Psoas muscle (tissue), 7 donors: ENCODE measurements at regions not wholly inside any gene's neighbourhood (a gene's known extent, or its start where the extent isn't known, plus 50 kb on each side); places are given as distances from the start of the nearest gene placed in this dataset.

Source experiments
- ATAC-seq, 4 donors: fragments of 200-7000 bp; cut with Tn5 transposase; one replicate each; pipeline ENCODE4 v1.9.1; 2020; ENCODE audit warnings: moderate library complexity in 3 of 4, mild to moderate bottlenecking in 2 of 4
- DNase-seq, 2 donors: peaks; one replicate each; pipeline ENCODE4 v3.0.0-alpha.2; 2020
- H3K27ac ChIP-seq: fragments of 200-600 bp; one replicate; pipeline ENCODE4 v1.8.0; 2022
- H3K27me3 ChIP-seq, 3 donors: fragments of 200-600 bp in 1 of 3; one replicate each; pipeline versions ENCODE4 v1.6.1 to v1.8.0; 2013 to 2022; ENCODE audit warnings: low read length in 2 of 3, mild to moderate bottlenecking in 2 of 3, moderate library complexity in 1 of 3; ENCODE audit not compliant: insufficient read depth in 3 of 3
- H3K36me3 ChIP-seq, 2 donors: fragments of 200-600 bp in 1 of 2; one replicate each; pipeline versions ENCODE4 v1.6.1 to v1.8.0; 2013 to 2022; ENCODE audit warnings: low read depth in 1 of 2, mild to moderate bottlenecking in 1 of 2, moderate library complexity in 1 of 2; ENCODE audit not compliant: insufficient read depth in 1 of 2
- H3K4me1 ChIP-seq: fragments of 200-600 bp; one replicate; pipeline ENCODE4 v1.8.0; 2022
- H3K4me3 ChIP-seq: fragments of 200-600 bp; one replicate; pipeline ENCODE4 v1.8.0; 2022; ENCODE audit warnings: mild to moderate bottlenecking
- H3K9me3 ChIP-seq: fragments of 200-600 bp; one replicate; pipeline ENCODE4 v1.8.0; 2022
- CTCF ChIP-seq: fragments of 200-600 bp; IDR thresholded peaks from one replicate; pipeline ENCODE4 v1.8.0; 2022; ENCODE audit warnings: antibody characterized with exemption
- WGBS, 3 donors: extraction: QIAGEN DNeasy Blood & Tissue Kit; methylation state at CpG; one replicate each; pipeline versions ENCODE4 v1.1.6 to v1.1.7; 2013; 5-methylcytosine and 5-hydroxymethylcytosine counted together
- intact Hi-C, 2 donors: fragments of 100-400 bp; cut with DNase I; formaldehyde crosslinking; loops; one replicate each; pipeline versions ENCODE4 v1.11.0 to v1.14.2; 2022
- donor health status: healthy with polysubstance abuse.
- donor health status: DM: no; HTN: no; CAD: no; lungs with moderate emphysema.
- donor health status: Bipolar disorder and iron deficiency.
- donor health status: healthy.
- donor health status: DM: yes; HTN: yes; CAD: no.
- donor health status: DM: no; HTN: no; CAD: no.
- donor health status: DM: yes; HTN: yes; CAD: no.

GRCh38 chr14:83958359-83958758, 1571.6 kb upstream of the FLRT2 start:
- no peak for TF ChIP-seq CTCF
- Histone ChIP-seq H3K4me3 (no peak overlapping the region), H3K4me1 (no peaks in the 10 kb centered on the region), H3K27me3 (no peaks in the 10 kb centered on the region), H3K9me3 (no peaks in the 10 kb centered on the region), H3K36me3 (no peaks in the 10 kb centered on the region), H3K27ac (no peak overlapping the region)
- 93 to 97% (median 97%) methylated on average over 1 of the region's 1 CpG for WGBS, 3 donors
- DNase-seq = no peak
- no peak for ATAC-seq
- intact Hi-C loops = no loop called here

GRCh38 chr14:83960832-83961512, 1569.0 kb upstream of the FLRT2 start:
- H3K36me3 ChIP-seq = no peaks in the 10 kb centered on the region
- DNase-seq (no peak), ATAC-seq (no peak)
- H3K4me1 ChIP-seq = no peaks in the 10 kb centered on the region
- H3K27me3 ChIP-seq = no peaks in the 10 kb centered on the region
- intact Hi-C loops = no loop called here
- WGBS, 3 donors = 15 to 26% (median 20%) methylated on average over 2 of the region's 2 CpGs
- TF ChIP-seq CTCF = no peak
- no peaks in the 10 kb centered on the region for H3K9me3 ChIP-seq
- no peak overlapping the region for H3K27ac ChIP-seq
- H3K4me3 ChIP-seq = no peak overlapping the region

GRCh38 chr14:83969998-83970397, 1559.9 kb upstream of the FLRT2 start:
- H3K9me3 ChIP-seq = no peaks in the 10 kb centered on the region

GRCh38 chr14:83972631-83973030, 1557.3 kb upstream of the FLRT2 start:
- no peaks in the 10 kb centered on the region for H3K27me3 ChIP-seq
- H3K4me3 ChIP-seq = no peak overlapping the region
- no peak for TF ChIP-seq CTCF
- DNase-seq (no peak), ATAC-seq (no peak)
- H3K27ac ChIP-seq = no peak overlapping the region
- H3K4me1 ChIP-seq = no peaks in the 10 kb centered on the region
- intact Hi-C loops = no loop called here
- WGBS, 3 donors = 57 to 68% (median 59%) methylated on average over 3 of the region's 3 CpGs
- no peaks in the 10 kb centered on the region for H3K36me3 ChIP-seq
- H3K9me3 ChIP-seq = no peaks in the 10 kb centered on the region

More at GRCh38 chr14:83969998-83970397, 1559.9 kb upstream of the FLRT2 start:
- intact Hi-C loops = no loop called here
- no peak for ATAC-seq
- TF ChIP-seq CTCF = no peak
- no peaks in the 10 kb centered on the region for H3K27me3 ChIP-seq
- no peak for DNase-seq
- WGBS, 3 donors = 76 to 91% (median 84%) methylated on average over 5 of the region's 5 CpGs
- H3K36me3 ChIP-seq = no peaks in the 10 kb centered on the region
- H3K4me1 ChIP-seq = no peaks in the 10 kb centered on the region
- no peak overlapping the region for H3K4me3 ChIP-seq
- no peak overlapping the region for H3K27ac ChIP-seq

- ATAC-seq (no peak), DNase-seq (no peak)
- no peak for TF ChIP-seq CTCF
- Histone ChIP-seq H3K27me3 (no peaks in the 10 kb centered on the region), H3K9me3 (no peaks in the 10 kb centered on the region), H3K27ac (no peak overlapping the region), H3K4me3 (no peak overlapping the region), H3K4me1 (no peaks in the 10 kb centered on the region), H3K36me3 (no peaks in the 10 kb centered on the region)
- WGBS, 3 donors = 78 to 85% (median 85%) methylated on average over 5 of the region's 5 CpGs
- intact Hi-C loops = no loop called here
Observed at GRCh38 chr14:83974647-83975163, 1555.2 kb upstream of the FLRT2 start.
